ENCODE measurements at regions not wholly inside any gene's neighbourhood (a gene's known extent, or its start where the extent isn't known, plus 50 kb on each side); places are given as distances from the start of the nearest gene placed in this dataset.

DNA sequence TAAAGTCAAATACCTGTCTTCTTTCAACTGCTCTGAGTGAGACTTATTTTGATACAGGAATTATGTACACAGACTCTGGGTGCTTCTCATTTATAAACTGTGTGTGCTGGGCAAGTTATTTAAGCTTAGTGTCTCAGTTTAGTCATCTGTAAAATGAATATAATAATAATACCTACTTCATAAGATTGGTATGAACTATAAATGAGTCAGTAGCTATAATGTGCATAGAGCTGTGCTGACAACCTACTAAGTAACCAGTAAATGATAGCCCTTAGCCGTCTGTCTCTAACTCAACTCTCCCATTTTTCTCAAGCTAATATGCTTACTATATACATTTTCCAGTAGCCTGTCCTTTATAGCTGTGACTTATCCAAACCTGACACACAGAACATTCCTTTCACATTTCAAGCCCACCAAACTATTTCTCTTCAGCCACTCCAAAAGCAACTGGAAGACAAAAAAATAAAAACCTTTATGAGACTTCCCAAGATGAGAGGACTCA is 319.8 kb downstream of the ETAA1 start:
- TF ChIP-seq CTCF (IDR thresholded peaks at IDR 0.05) (no peak), POLR2A (IDR thresholded peaks at IDR 0.05) (no peak)
